ENCODE measurements at regions not wholly inside any gene's neighbourhood (a gene's known extent, or its start where the extent isn't known, plus 50 kb on each side); places are given as distances from the start of the nearest gene placed in this dataset.

- DNase-seq (no peak), ATAC-seq (no peak)
- intact Hi-C loops (cut with DNase I), result no loop called here
- Histone ChIP-seq H3K9me3 (peaks cover 6% of the 10 kb centered on the region), H3K27me3 (ENCODE audit: low read depth) (no peaks in the 10 kb centered on the region), H3K27ac (no peak overlapping the region), H3K4me3 (no peak overlapping the region), H3K4me1 (no peaks in the 10 kb centered on the region), H3K36me3 (no peaks in the 10 kb centered on the region)
- TF ChIP-seq CTCF (IDR thresholded peaks at IDR 0.05), result no peak
Observed at GRCh38 chr5:125257997-125258396, 511.6 kb upstream of the ZNF608 start.

GRCh38 chr5:125258615-125259014, 512.2 kb upstream of the ZNF608 start:
- no peak overlapping the region for H3K4me3 ChIP-seq
- DNase-seq, result no peak
- H3K27me3 ChIP-seq (ENCODE audit: low read depth), result no peaks in the 10 kb centered on the region
- no peak for TF ChIP-seq CTCF (IDR thresholded peaks at IDR 0.05)
- no peaks in the 10 kb centered on the region for H3K36me3 ChIP-seq
- peaks cover 6% of the 10 kb centered on the region for H3K9me3 ChIP-seq
- no peak for ATAC-seq
- intact Hi-C loops (cut with DNase I), result no loop called here
- H3K27ac ChIP-seq, result no peak overlapping the region
- no peaks in the 10 kb centered on the region for H3K4me1 ChIP-seq

- intact Hi-C loops (cut with DNase I), result no loop called here
- H3K27ac ChIP-seq, result no peak overlapping the region
- TF ChIP-seq CTCF (IDR thresholded peaks at IDR 0.05), result no peak
- H3K9me3 ChIP-seq, result no peaks in the 10 kb centered on the region
- H3K4me3 ChIP-seq, result no peak overlapping the region
- no peaks in the 10 kb centered on the region for H3K4me1 ChIP-seq
- no peaks in the 10 kb centered on the region for H3K27me3 ChIP-seq (ENCODE audit: low read depth)
- H3K36me3 ChIP-seq, result no peaks in the 10 kb centered on the region
- ATAC-seq, result no peak
- DNase-seq, result no peak
Observed at GRCh38 chr5:125261505-125262250, 515.2 kb upstream of the ZNF608 start.

GRCh38 chr5:125262782-125263181, 516.3 kb upstream of the ZNF608 start:
- Histone ChIP-seq H3K4me1 (no peaks in the 10 kb centered on the region), H3K27ac (no peak overlapping the region), H3K4me3 (no peak overlapping the region), H3K36me3 (no peaks in the 10 kb centered on the region), H3K9me3 (no peaks in the 10 kb centered on the region), H3K27me3 (ENCODE audit: low read depth) (no peaks in the 10 kb centered on the region)
- no peak for TF ChIP-seq CTCF (IDR thresholded peaks at IDR 0.05)
- intact Hi-C loops (cut with DNase I), result no loop called here
- ATAC-seq (no peak), DNase-seq (no peak)

GRCh38 chr5:125263356-125263755, 516.9 kb upstream of the ZNF608 start:
- no peak overlapping the region for H3K27ac ChIP-seq
- no peaks in the 10 kb centered on the region for H3K36me3 ChIP-seq
- no peak for TF ChIP-seq CTCF (IDR thresholded peaks at IDR 0.05)
- H3K4me1 ChIP-seq, result no peaks in the 10 kb centered on the region
- no peaks in the 10 kb centered on the region for H3K9me3 ChIP-seq
- no peak for ATAC-seq
- intact Hi-C loops (cut with DNase I), result no loop called here
- no peak overlapping the region for H3K4me3 ChIP-seq
- no peak for DNase-seq
- H3K27me3 ChIP-seq (ENCODE audit: low read depth), result no peaks in the 10 kb centered on the region
